IMR-90 (cell line): ENCODE measurements at regions not wholly inside any gene's neighbourhood (a gene's known extent, or its start where the extent isn't known, plus 50 kb on each side); places are given as distances from the start of the nearest gene placed in this dataset.

Experiments used
- CTCF ChIP-seq: conservative IDR thresholded peaks from 2 replicates; pipeline ENCODE4 v1.5.1; 2012; ENCODE audit warnings: mild to moderate bottlenecking, low read depth, low read length, improper control_type of control experiment
- FOS ChIP-seq: fragments of 150-350 bp; IDR thresholded peaks from 2 replicates; pipeline ENCODE4 v1.6.1; 2016; ENCODE audit warnings: low read depth, low read length
- MAFK ChIP-seq: IDR thresholded peaks from 2 replicates; pipeline ENCODE4 v1.6.1; 2012; ENCODE audit warnings: low read depth, low read length, improper control_type of control experiment
- MXI1 ChIP-seq: IDR thresholded peaks from 2 replicates; pipeline ENCODE4 v1.6.1; 2012; ENCODE audit warnings: low read depth, mild to moderate bottlenecking, low read length, moderate library complexity, borderline replicate concordance
- POLR2A ChIP-seq: IDR thresholded peaks from 2 replicates; pipeline ENCODE4 v1.6.1; 2012; ENCODE audit warnings: mild to moderate bottlenecking, low read depth, low read length
- RAD21 ChIP-seq: IDR thresholded peaks from 2 replicates; pipeline ENCODE4 v1.6.1; 2012; ENCODE audit warnings: low read length, improper control_type of control experiment

- TF ChIP-seq CTCF (no peak), MXI1 (no peak), POLR2A (no peak), FOS (no peak), MAFK (no peak), RAD21 (no peak)
Observed at GRCh38 chr6:141057761-141058160, 1075.0 kb upstream of the GJE1 start.
